Vagina (tissue), 2 donors: ENCODE measurements at regions not wholly inside any gene's neighbourhood (a gene's known extent, or its start where the extent isn't known, plus 50 kb on each side); places are given as distances from the start of the nearest gene placed in this dataset.

Experiments used
- DNase-seq, 2 donors: peaks; one replicate each; pipeline ENCODE4 v3.0.0-alpha.2; 2017; ENCODE audit errors: extremely low spot score in 2 of 2
- H3K27ac ChIP-seq: fragments of 200-600 bp; sonication (generic); one replicate; pipeline ENCODE4 v1.5.1; 2019
- H3K27me3 ChIP-seq: fragments of 200-600 bp; sonication (generic); one replicate; pipeline ENCODE4 v1.5.1; 2019
- H3K36me3 ChIP-seq, 2 donors: fragments of 200-600 bp; sonication (generic); one replicate each; pipeline ENCODE4 v1.5.1; 2017 to 2019
- H3K4me1 ChIP-seq: fragments of 200-600 bp; sonication (generic); one replicate; pipeline ENCODE4 v1.5.1; 2019
- H3K4me3 ChIP-seq, 2 donors: fragments of 200-600 bp; sonication (generic); 1 replicate in 1 of 2; 2 replicates in 1 of 2; pipeline ENCODE4 v1.5.1; 2016 to 2019
- H3K9me3 ChIP-seq: fragments of 200-600 bp; sonication (generic); one replicate; pipeline ENCODE4 v1.5.1; 2019
- CTCF ChIP-seq, 3 experiments: fragments of 450-650 bp in 2 of 3; fragments of 200-600 bp in 1 of 3; sonication (generic) in 1 of 3; IDR thresholded peaks; one replicate each; pipeline ENCODE4 v1.5.1; 2017 to 2019; ENCODE audit warnings: antibody characterized with exemption in 3 of 3, mild to moderate bottlenecking in 2 of 3, moderate library complexity in 2 of 3
- POLR2A ChIP-seq, 2 donors: fragments of 450-650 bp; IDR thresholded peaks; one replicate each; pipeline ENCODE4 v1.6.1; 2017; ENCODE audit warnings: antibody characterized with exemption in 2 of 2, mild to moderate bottlenecking in 2 of 2, moderate library complexity in 2 of 2
- POLR2AphosphoS5 ChIP-seq, 2 donors: sonication (generic); formaldehyde crosslinking; IDR thresholded peaks; one replicate each; pipeline ENCODE4 v1.9.0; 2017; ENCODE audit warnings: antibody characterized with exemption in 2 of 2, mild to moderate bottlenecking in 2 of 2, low read depth in 1 of 2; ENCODE audit not compliant: insufficient read depth in 1 of 2
- intact Hi-C: fragments of 100-400 bp; cut with DNase I; formaldehyde crosslinking; loops from one replicate; pipeline ENCODE4 v1.15.1; 2023

- DNase-seq = no peak
- no peak for TF ChIP-seq POLR2A (IDR thresholded peaks at IDR 0.05)
- no peak for TF ChIP-seq CTCF (IDR thresholded peaks at IDR 0.05)
- no peak for TF ChIP-seq POLR2AphosphoS5 (IDR thresholded peaks at IDR 0.05; ENCODE audit: insufficient read depth in 1 of 2, low read depth in 1 of 2)
- no peak overlapping the region for H3K4me3 ChIP-seq
- intact Hi-C loops = no loop called here
- H3K9me3 ChIP-seq = no peaks in the 10 kb centered on the region
- no peaks in the 10 kb centered on the region for H3K27me3 ChIP-seq
- H3K4me1 ChIP-seq = no peaks in the 10 kb centered on the region
- H3K27ac ChIP-seq = no peak overlapping the region
- no peaks in the 10 kb centered on the region for H3K36me3 ChIP-seq
Measured at GRCh38 chr7:52309631-52310030, 725.8 kb upstream of the POM121L12 start.

GRCh38 chr7:52302765-52303520 lies 732.5 kb upstream of the POM121L12 start:
- Histone ChIP-seq H3K4me3 (no peak overlapping the region), H3K36me3 (no peaks in the 10 kb centered on the region), H3K27ac (no peak overlapping the region), H3K27me3 (no peaks in the 10 kb centered on the region), H3K4me1 (no peaks in the 10 kb centered on the region), H3K9me3 (no peaks in the 10 kb centered on the region)
- intact Hi-C loops = no loop called here
- no peak for DNase-seq
- TF ChIP-seq POLR2AphosphoS5 (IDR thresholded peaks at IDR 0.05; ENCODE audit: insufficient read depth in 1 of 2, low read depth in 1 of 2) (no peak), POLR2A (IDR thresholded peaks at IDR 0.05) (no peak), CTCF (IDR thresholded peaks at IDR 0.05) (no peak)

GRCh38 chr7:52297128-52297527 lies 738.3 kb upstream of the POM121L12 start:
- TF ChIP-seq CTCF (IDR thresholded peaks at IDR 0.05) (no peak), POLR2A (IDR thresholded peaks at IDR 0.05) (no peak), POLR2AphosphoS5 (IDR thresholded peaks at IDR 0.05; ENCODE audit: insufficient read depth in 1 of 2, low read depth in 1 of 2) (no peak)
- intact Hi-C loops = no loop called here
- no peaks in the 10 kb centered on the region for H3K4me1 ChIP-seq
- no peak for DNase-seq
- no peaks in the 10 kb centered on the region for H3K27me3 ChIP-seq
- no peak overlapping the region for H3K27ac ChIP-seq
- H3K9me3 ChIP-seq = no peaks in the 10 kb centered on the region
- H3K4me3 ChIP-seq = no peak overlapping the region
- H3K36me3 ChIP-seq = no peaks in the 10 kb centered on the region

GRCh38 chr7:52294942-52295341 lies 740.5 kb upstream of the POM121L12 start:
- no peaks in the 10 kb centered on the region for H3K9me3 ChIP-seq
- no peaks in the 10 kb centered on the region for H3K36me3 ChIP-seq
- H3K27ac ChIP-seq = no peak overlapping the region
- DNase-seq = no peak
- TF ChIP-seq POLR2AphosphoS5 (IDR thresholded peaks at IDR 0.05; ENCODE audit: insufficient read depth in 1 of 2, low read depth in 1 of 2) = no peak
- TF ChIP-seq POLR2A (IDR thresholded peaks at IDR 0.05) = no peak
- TF ChIP-seq CTCF (IDR thresholded peaks at IDR 0.05) = no peak
- H3K27me3 ChIP-seq = no peaks in the 10 kb centered on the region
- intact Hi-C loops = no loop called here
- H3K4me1 ChIP-seq = no peaks in the 10 kb centered on the region
- H3K4me3 ChIP-seq = no peak overlapping the region

GRCh38 chr7:52289247-52289646 lies 746.2 kb upstream of the POM121L12 start:
- intact Hi-C loops = no loop called here
- no peaks in the 10 kb centered on the region for H3K9me3 ChIP-seq
- TF ChIP-seq POLR2A (IDR thresholded peaks at IDR 0.05) (no peak), CTCF (IDR thresholded peaks at IDR 0.05) (no peak), POLR2AphosphoS5 (IDR thresholded peaks at IDR 0.05; ENCODE audit: insufficient read depth in 1 of 2, low read depth in 1 of 2) (no peak)
- no peaks in the 10 kb centered on the region for H3K27me3 ChIP-seq
- no peak for DNase-seq
- H3K4me1 ChIP-seq = no peaks in the 10 kb centered on the region
- H3K4me3 ChIP-seq = no peak overlapping the region
- no peaks in the 10 kb centered on the region for H3K36me3 ChIP-seq
- H3K27ac ChIP-seq = no peak overlapping the region
